ENCODE measurements at regions not wholly inside any gene's neighbourhood (a gene's known extent, or its start where the extent isn't known, plus 50 kb on each side); places are given as distances from the start of the nearest gene placed in this dataset.

GRCh38 chr16:73738266-73738665 is 558.3 kb upstream of the PSMD7 start:
- TF ChIP-seq CTCF (IDR thresholded peaks at IDR 0.05) (no peak), POLR2A (IDR thresholded peaks at IDR 0.05) (no peak), EP300 (IDR thresholded peaks at IDR 0.05) (no peak)

Measured in tibial nerve (tissue), 4 donors.